ENCODE measurements at regions not wholly inside any gene's neighbourhood (a gene's known extent, or its start where the extent isn't known, plus 50 kb on each side); places are given as distances from the start of the nearest gene placed in this dataset.

DNA sequence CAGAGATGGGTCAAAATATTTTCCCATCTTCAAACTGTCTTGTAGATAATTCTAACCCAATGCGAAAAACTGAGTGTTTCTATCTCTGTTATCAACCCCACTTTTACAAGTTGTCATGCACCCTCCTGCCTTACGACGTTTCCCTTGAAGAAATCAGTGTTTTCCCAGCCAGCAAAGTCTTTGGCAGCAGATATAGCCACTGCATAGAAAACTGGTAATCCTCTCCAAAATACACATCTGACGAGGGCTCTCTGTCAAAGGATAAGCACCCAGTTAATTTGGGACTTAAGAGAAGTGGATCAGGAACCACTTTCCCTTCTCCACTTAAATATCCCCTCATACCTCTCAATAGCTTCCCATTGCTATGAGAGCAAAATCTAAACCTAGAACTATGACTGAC is 351.9 kb upstream of the MIR17HG start:
- Histone ChIP-seq H3K36me3 (ENCODE audit: control insufficient read depth in 5 of 5, insufficient read depth in 5 of 5, low read length in 5 of 5) (no peaks in the 10 kb centered on the region), H3K9ac (ENCODE audit: low read length in 5 of 5) (no peak overlapping the region), H3K27me3 (ENCODE audit: control insufficient read depth in 5 of 5, insufficient read depth in 4 of 5, low read length in 5 of 5) (no peaks in the 10 kb centered on the region), H3K4me1 (ENCODE audit: control insufficient read depth in 5 of 5, insufficient read depth in 5 of 5, low read length in 5 of 5) (no peaks in the 10 kb centered on the region), H3K4me3 (ENCODE audit: low read depth in 1 of 5, low read length in 5 of 5) (no peak overlapping the region), H3K9me3 (ENCODE audit: control insufficient read depth in 5 of 5, low read length in 5 of 5) (no peaks in the 10 kb centered on the region), H3K27ac (ENCODE audit: low read depth, low read length) (no peak overlapping the region)

DNA sequence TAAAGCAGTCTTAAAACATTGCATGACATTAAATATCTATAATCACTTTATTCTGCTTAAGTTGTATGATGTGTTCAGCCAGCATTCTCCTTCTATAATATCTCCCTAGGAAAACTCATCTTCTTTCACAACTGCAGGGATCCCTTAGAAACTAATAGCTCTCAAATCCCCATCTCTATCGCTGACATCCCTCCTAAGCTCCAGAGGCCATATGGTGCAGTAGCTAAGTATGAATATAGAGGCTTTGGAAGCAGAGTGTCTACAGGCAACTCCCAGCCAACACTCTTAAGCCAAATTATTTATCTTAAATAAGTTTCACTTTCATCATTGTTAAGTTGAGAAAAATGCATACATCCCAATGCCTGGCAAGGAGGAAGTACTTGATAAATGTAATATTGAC is 349.5 kb upstream of the MIR17HG start:
- Histone ChIP-seq H3K9ac (ENCODE audit: low read length in 5 of 5) (no peak overlapping the region), H3K4me3 (ENCODE audit: low read depth in 1 of 5, low read length in 5 of 5) (no peak overlapping the region)

DNA sequence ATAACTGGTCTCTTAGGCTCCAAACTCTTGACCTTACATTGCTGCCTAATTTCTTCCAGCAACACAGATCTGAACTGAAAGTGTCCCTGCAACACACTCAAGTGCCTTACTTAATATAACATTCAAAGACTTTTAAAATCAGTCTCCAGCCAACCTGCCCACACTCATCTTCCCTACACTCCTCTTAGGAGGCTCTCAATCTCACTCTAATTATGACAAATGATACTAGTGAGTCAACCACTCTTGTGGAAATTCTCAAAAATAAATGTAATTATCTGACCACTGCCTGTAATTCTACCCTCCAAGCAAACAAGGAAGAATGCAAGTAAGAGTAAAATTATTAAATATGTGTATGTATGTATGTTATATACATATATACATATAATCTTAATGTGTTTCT is 348.1 kb upstream of the MIR17HG start:
- Histone ChIP-seq H3K36me3 (ENCODE audit: control insufficient read depth in 5 of 5, insufficient read depth in 5 of 5, low read length in 5 of 5) (no peaks in the 10 kb centered on the region), H3K27ac (ENCODE audit: low read depth, low read length) (no peak overlapping the region), H3K4me1 (ENCODE audit: control insufficient read depth in 5 of 5, insufficient read depth in 5 of 5, low read length in 5 of 5) (peaks cover 0 to 5% (median 3%) of the 10 kb centered on the region in 5 donors), H3K27me3 (ENCODE audit: control insufficient read depth in 5 of 5, insufficient read depth in 4 of 5, low read length in 5 of 5) (no peaks in the 10 kb centered on the region), H3K9me3 (ENCODE audit: control insufficient read depth in 5 of 5, low read length in 5 of 5) (no peaks in the 10 kb centered on the region), H3K4me3 (ENCODE audit: low read depth in 1 of 5, low read length in 5 of 5) (no peak overlapping the region), H3K9ac (ENCODE audit: low read length in 5 of 5) (no peak overlapping the region)

More for the DNA sequence above, 349.5 kb upstream of the MIR17HG start:
- Histone ChIP-seq H3K4me1 (ENCODE audit: control insufficient read depth in 5 of 5, insufficient read depth in 5 of 5, low read length in 5 of 5) (no peaks in the 10 kb centered on the region), H3K27me3 (ENCODE audit: control insufficient read depth in 5 of 5, insufficient read depth in 4 of 5, low read length in 5 of 5) (no peaks in the 10 kb centered on the region), H3K9me3 (ENCODE audit: control insufficient read depth in 5 of 5, low read length in 5 of 5) (no peaks in the 10 kb centered on the region), H3K27ac (ENCODE audit: low read depth, low read length) (no peak overlapping the region), H3K36me3 (ENCODE audit: control insufficient read depth in 5 of 5, insufficient read depth in 5 of 5, low read length in 5 of 5) (no peaks in the 10 kb centered on the region)

DNA sequence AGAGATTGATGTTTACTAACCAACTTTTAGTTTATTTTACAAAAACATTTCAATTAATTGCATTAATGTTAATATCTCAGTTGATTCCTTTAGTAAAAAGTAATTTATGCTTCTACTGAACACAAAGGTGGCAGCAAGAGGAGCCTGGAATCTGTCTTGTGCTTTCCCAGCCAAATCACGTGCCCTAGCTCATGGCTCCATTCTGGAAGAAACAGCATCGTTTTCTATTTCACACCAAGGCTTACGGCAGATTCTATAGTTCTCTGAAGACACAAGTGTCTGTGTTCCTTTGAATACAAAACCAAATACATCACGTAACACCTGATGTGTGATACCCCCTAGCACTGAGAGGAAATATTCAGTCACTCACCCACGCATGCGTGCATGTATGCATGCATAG is 346.1 kb upstream of the MIR17HG start:
- no peak overlapping the region for H3K4me3 ChIP-seq (ENCODE audit: low read depth in 1 of 5, low read length in 5 of 5)
- no peaks in the 10 kb centered on the region for H3K27me3 ChIP-seq (ENCODE audit: control insufficient read depth in 5 of 5, insufficient read depth in 4 of 5, low read length in 5 of 5)
- H3K36me3 ChIP-seq (ENCODE audit: control insufficient read depth in 5 of 5, insufficient read depth in 5 of 5, low read length in 5 of 5) = no peaks in the 10 kb centered on the region
- H3K9me3 ChIP-seq (ENCODE audit: control insufficient read depth in 5 of 5, low read length in 5 of 5) = no peaks in the 10 kb centered on the region
- H3K4me1 ChIP-seq (ENCODE audit: control insufficient read depth in 5 of 5, insufficient read depth in 5 of 5, low read length in 5 of 5) = peaks cover 0 to 10% (median 5%) of the 10 kb centered on the region in 5 donors
- no peak overlapping the region for H3K9ac ChIP-seq (ENCODE audit: low read length in 5 of 5)
- H3K27ac ChIP-seq (ENCODE audit: low read depth, low read length) = no peak overlapping the region

DNA sequence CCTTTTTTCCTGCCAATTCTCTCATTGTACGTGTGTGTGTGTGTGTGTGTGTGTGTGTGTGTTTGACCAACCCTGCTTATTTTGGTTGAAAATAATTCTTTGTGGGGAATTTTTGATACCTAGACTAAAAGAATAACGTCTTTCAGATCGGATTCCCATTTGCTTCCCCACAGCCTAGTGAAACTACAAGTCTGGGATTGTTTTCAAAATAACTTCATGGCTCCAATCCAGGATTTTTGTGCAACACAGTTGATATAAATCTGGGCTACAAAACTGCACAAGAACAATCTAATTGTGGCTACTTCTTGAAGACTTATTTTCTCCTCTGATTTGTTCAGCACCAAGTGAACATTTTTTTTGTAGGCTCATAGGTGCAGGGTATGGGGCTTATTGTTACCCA is 332.8 kb upstream of the MIR17HG start:
- H3K36me3 ChIP-seq (ENCODE audit: control insufficient read depth in 5 of 5, insufficient read depth in 5 of 5, low read length in 5 of 5) = no peaks in the 10 kb centered on the region
- H3K4me3 ChIP-seq (ENCODE audit: low read depth in 1 of 5, low read length in 5 of 5) = no peak overlapping the region
- no peaks in the 10 kb centered on the region for H3K9me3 ChIP-seq (ENCODE audit: control insufficient read depth in 5 of 5, low read length in 5 of 5)
- no peak overlapping the region for H3K27ac ChIP-seq (ENCODE audit: low read depth, low read length)
- no peak overlapping the region for H3K9ac ChIP-seq (ENCODE audit: low read length in 5 of 5)
- peaks cover 0 to 6% (median 0%) of the 10 kb centered on the region in 5 donors for H3K4me1 ChIP-seq (ENCODE audit: control insufficient read depth in 5 of 5, insufficient read depth in 5 of 5, low read length in 5 of 5)
- no peaks in the 10 kb centered on the region for H3K27me3 ChIP-seq (ENCODE audit: control insufficient read depth in 5 of 5, insufficient read depth in 4 of 5, low read length in 5 of 5)

DNA sequence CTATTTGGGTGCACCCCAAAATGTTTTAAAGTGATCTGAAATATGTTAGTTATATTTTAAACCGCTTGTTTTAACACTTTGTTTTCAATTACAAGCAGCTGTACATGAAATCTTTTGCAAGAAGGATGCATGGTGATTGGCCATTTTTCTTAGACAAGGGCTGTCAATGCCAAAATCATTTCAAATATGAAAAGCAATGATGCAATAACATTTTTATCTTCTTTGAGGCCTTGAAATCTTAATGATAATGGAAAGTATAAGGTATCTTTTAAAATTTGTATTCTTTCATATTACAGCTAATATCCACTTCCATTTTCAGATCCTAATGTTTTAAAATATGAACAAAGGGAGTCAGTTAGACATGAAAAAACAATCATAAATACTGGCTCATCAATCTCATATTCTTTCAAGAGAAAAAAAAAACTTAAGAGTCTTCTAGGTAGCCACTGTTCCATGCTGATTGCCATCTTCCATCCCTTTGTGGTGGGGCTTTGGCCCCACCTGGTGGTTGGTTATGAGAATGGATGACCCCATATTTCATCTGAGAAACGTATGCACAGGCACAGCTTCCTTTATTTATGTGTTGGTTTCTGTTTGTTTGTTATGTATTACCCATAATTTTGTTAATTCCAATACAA is 330.3 kb upstream of the MIR17HG start:
- Histone ChIP-seq H3K4me1 (ENCODE audit: control insufficient read depth in 5 of 5, insufficient read depth in 5 of 5, low read length in 5 of 5) (peaks cover 0 to 6% (median 0%) of the 10 kb centered on the region in 5 donors), H3K4me3 (ENCODE audit: low read depth in 1 of 5, low read length in 5 of 5) (no peak overlapping the region), H3K27ac (ENCODE audit: low read depth, low read length) (no peak overlapping the region), H3K9me3 (ENCODE audit: control insufficient read depth in 5 of 5, low read length in 5 of 5) (no peaks in the 10 kb centered on the region), H3K27me3 (ENCODE audit: control insufficient read depth in 5 of 5, insufficient read depth in 4 of 5, low read length in 5 of 5) (no peaks in the 10 kb centered on the region), H3K36me3 (ENCODE audit: control insufficient read depth in 5 of 5, insufficient read depth in 5 of 5, low read length in 5 of 5) (no peaks in the 10 kb centered on the region), H3K9ac (ENCODE audit: low read length in 5 of 5) (no peak overlapping the region)

DNA sequence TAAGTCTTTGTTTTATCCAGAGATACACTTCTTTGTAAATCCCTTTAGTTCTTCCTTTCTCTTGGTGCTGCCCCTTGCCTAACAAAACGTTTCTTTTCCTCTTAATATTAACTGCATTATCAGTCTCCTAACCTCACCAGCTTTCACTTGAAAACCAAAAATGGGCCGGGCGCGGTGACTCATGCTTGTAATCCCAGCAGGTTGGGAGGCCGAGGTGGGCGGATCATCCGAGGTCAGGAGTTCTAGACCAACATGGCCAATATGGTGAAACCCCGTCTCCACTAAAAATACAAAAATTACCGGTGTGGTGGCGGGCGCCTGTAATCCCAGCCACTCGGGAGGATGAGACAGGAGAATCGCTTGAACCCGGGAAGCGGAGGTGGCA is 329.8 kb upstream of the MIR17HG start:
- Histone ChIP-seq H3K36me3 (ENCODE audit: control insufficient read depth in 5 of 5, insufficient read depth in 5 of 5, low read length in 5 of 5) (no peaks in the 10 kb centered on the region), H3K27me3 (ENCODE audit: control insufficient read depth in 5 of 5, insufficient read depth in 4 of 5, low read length in 5 of 5) (no peaks in the 10 kb centered on the region), H3K27ac (ENCODE audit: low read depth, low read length) (no peak overlapping the region), H3K9ac (ENCODE audit: low read length in 5 of 5) (no peak overlapping the region), H3K4me1 (ENCODE audit: control insufficient read depth in 5 of 5, insufficient read depth in 5 of 5, low read length in 5 of 5) (peaks cover 0 to 6% (median 0%) of the 10 kb centered on the region in 5 donors), H3K4me3 (ENCODE audit: low read depth in 1 of 5, low read length in 5 of 5) (no peak overlapping the region), H3K9me3 (ENCODE audit: control insufficient read depth in 5 of 5, low read length in 5 of 5) (no peaks in the 10 kb centered on the region)

DNA sequence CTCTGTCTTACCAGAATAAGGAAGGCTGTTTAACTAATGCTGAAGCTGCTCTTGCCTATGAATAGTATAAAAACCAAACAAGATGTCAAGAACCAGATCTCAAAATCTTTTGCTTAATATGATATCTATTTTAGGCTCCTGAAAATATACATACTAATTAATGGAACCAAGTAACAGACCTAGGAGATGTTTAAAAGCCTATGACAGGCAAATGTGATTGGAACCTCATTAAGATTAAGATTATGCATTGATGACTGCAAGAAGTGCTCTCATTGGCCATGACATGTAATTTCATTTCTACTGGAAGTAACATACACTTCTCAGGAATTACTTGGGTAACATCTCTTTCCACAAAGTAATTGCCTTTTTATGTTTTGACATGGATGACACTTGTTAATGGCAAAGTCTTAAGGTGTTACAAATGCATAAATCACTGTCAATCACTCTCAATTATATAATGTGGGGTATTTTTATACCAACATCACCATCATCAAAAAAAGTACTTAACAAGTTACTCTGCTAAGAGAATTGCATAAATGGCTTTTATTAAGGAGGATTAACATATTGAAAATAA is 326.9 kb upstream of the MIR17HG start:
- H3K27me3 ChIP-seq (ENCODE audit: control insufficient read depth in 5 of 5, insufficient read depth in 4 of 5, low read length in 5 of 5) = no peaks in the 10 kb centered on the region
- no peak overlapping the region for H3K27ac ChIP-seq (ENCODE audit: low read depth, low read length)
- H3K4me3 ChIP-seq (ENCODE audit: low read depth in 1 of 5, low read length in 5 of 5) = no peak overlapping the region
- H3K9ac ChIP-seq (ENCODE audit: low read length in 5 of 5) = no peak overlapping the region
- H3K4me1 ChIP-seq (ENCODE audit: control insufficient read depth in 5 of 5, insufficient read depth in 5 of 5, low read length in 5 of 5) = no peaks in the 10 kb centered on the region
- no peaks in the 10 kb centered on the region for H3K9me3 ChIP-seq (ENCODE audit: control insufficient read depth in 5 of 5, low read length in 5 of 5)
- no peaks in the 10 kb centered on the region for H3K36me3 ChIP-seq (ENCODE audit: control insufficient read depth in 5 of 5, insufficient read depth in 5 of 5, low read length in 5 of 5)

DNA sequence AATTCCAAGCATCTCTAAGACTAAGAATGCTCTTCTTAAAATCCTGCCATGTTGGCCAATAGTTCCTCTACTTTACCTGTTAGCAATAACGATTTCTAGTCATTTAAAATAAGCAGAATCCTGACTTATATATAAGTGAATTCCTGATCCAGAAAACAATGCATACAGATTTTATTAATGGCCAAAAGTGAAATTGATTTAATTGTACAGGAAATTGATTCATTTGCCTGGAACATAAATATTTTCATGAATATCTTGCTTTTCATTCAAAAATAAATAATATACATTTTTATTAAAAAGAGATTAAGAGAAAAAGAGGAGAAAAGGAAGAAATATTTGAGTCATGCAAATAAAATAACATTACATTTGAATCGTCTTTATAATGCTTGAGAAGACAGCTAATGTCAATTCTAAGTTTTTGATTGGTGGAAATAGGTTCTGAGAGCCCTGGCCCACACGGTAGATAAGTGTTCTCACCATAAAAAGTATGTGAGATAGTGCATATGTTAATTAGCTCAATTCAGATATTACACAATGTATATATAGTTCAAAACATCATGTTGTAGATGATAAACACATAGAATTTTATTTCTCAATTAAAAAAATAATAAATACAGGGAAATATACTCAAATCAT is 323.2 kb upstream of the MIR17HG start:
- H3K27me3 ChIP-seq (ENCODE audit: control insufficient read depth in 5 of 5, insufficient read depth in 4 of 5, low read length in 5 of 5) = no peaks in the 10 kb centered on the region
- H3K4me1 ChIP-seq (ENCODE audit: control insufficient read depth in 5 of 5, insufficient read depth in 5 of 5, low read length in 5 of 5) = no peaks in the 10 kb centered on the region
- no peak overlapping the region for H3K9ac ChIP-seq (ENCODE audit: low read length in 5 of 5)
- H3K27ac ChIP-seq (ENCODE audit: low read depth, low read length) = no peak overlapping the region
- no peak overlapping the region for H3K4me3 ChIP-seq (ENCODE audit: low read depth in 1 of 5, low read length in 5 of 5)
- no peaks in the 10 kb centered on the region for H3K36me3 ChIP-seq (ENCODE audit: control insufficient read depth in 5 of 5, insufficient read depth in 5 of 5, low read length in 5 of 5)
- no peaks in the 10 kb centered on the region for H3K9me3 ChIP-seq (ENCODE audit: control insufficient read depth in 5 of 5, low read length in 5 of 5)

DNA sequence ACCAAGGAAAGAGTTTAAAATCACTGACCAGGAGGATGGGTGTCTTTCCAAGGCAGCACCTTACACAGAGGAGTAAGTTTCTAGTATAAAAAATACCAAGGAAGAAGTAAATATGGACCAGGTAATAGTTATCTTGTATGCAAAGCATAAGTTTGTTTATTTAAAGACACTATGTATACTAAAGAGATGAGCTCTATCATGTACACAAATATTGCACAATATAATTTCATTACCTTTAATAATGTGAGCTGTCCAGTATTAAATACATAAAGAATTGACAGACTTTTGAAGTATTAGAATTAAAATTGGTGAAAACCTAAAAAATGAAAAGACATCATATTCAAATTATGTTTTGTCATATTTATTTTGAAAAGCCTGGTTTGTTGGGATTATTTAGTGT is 322.0 kb upstream of the MIR17HG start:
- no peak overlapping the region for H3K27ac ChIP-seq (ENCODE audit: low read depth, low read length)
- no peaks in the 10 kb centered on the region for H3K9me3 ChIP-seq (ENCODE audit: control insufficient read depth in 5 of 5, low read length in 5 of 5)
- no peaks in the 10 kb centered on the region for H3K27me3 ChIP-seq (ENCODE audit: control insufficient read depth in 5 of 5, insufficient read depth in 4 of 5, low read length in 5 of 5)
- no peak overlapping the region for H3K4me3 ChIP-seq (ENCODE audit: low read depth in 1 of 5, low read length in 5 of 5)
- H3K9ac ChIP-seq (ENCODE audit: low read length in 5 of 5) = no peak overlapping the region
- H3K36me3 ChIP-seq (ENCODE audit: control insufficient read depth in 5 of 5, insufficient read depth in 5 of 5, low read length in 5 of 5) = no peaks in the 10 kb centered on the region
- H3K4me1 ChIP-seq (ENCODE audit: control insufficient read depth in 5 of 5, insufficient read depth in 5 of 5, low read length in 5 of 5) = no peaks in the 10 kb centered on the region

All from subcutaneous abdominal adipose tissue (tissue), 5 donors.